ENCODE measurements at regions not wholly inside any gene's neighbourhood (a gene's known extent, or its start where the extent isn't known, plus 50 kb on each side); places are given as distances from the start of the nearest gene placed in this dataset.

GRCh38 chr9:95822583-95823431, 52.7 kb upstream of the ERCC6L2 start:
- peak in 1 of 5 experiments; percentile 89 for DNase-seq

GRCh38 chr9:95822015-95822414, 53.5 kb upstream of the ERCC6L2 start:
- no peak for DNase-seq

- DNase-seq: no peak
Measured at GRCh38 chr9:95820074-95820473, 55.4 kb upstream of the ERCC6L2 start.

GRCh38 chr9:95819636-95820035, 55.9 kb upstream of the ERCC6L2 start:
- no peak for DNase-seq

- DNase-seq: no peak
Measured at GRCh38 chr9:95817205-95817604, 58.3 kb upstream of the ERCC6L2 start.

- DNase-seq: no peak
Measured at GRCh38 chr9:95816716-95817115, 58.8 kb upstream of the ERCC6L2 start.

- DNase-seq: no peak
Measured at GRCh38 chr9:95815961-95816360, 59.5 kb upstream of the ERCC6L2 start.

- no peak for DNase-seq
Measured at GRCh38 chr9:95815133-95815532, 60.4 kb upstream of the ERCC6L2 start.

- DNase-seq: no peak
Measured at GRCh38 chr9:95813923-95814322, 61.6 kb upstream of the ERCC6L2 start.

- no peak for DNase-seq
Measured at GRCh38 chr9:95810814-95811213, 64.7 kb upstream of the ERCC6L2 start.

GRCh38 chr9:95810133-95810532, 65.4 kb upstream of the ERCC6L2 start:
- no peak for DNase-seq

GRCh38 chr9:95809686-95810085, 65.8 kb upstream of the ERCC6L2 start:
- DNase-seq: no peak

GRCh38 chr9:95808011-95808410, 67.5 kb upstream of the ERCC6L2 start:
- DNase-seq: no peak

GRCh38 chr9:95807326-95807947, 68.1 kb upstream of the ERCC6L2 start:
- no peak for DNase-seq

- DNase-seq: no peak
Measured at GRCh38 chr9:95803197-95803596, 72.3 kb upstream of the ERCC6L2 start.

GRCh38 chr9:95801797-95802196, 73.7 kb upstream of the ERCC6L2 start:
- no peak for DNase-seq

- no peak for DNase-seq
Measured at GRCh38 chr9:95796029-95796428, 79.5 kb upstream of the ERCC6L2 start.

GRCh38 chr9:95793924-95794828, 81.3 kb upstream of the ERCC6L2 start:
- DNase-seq: no peak

- DNase-seq: no peak
Measured at GRCh38 chr9:95791695-95792094, 83.8 kb upstream of the ERCC6L2 start.

- no peak for DNase-seq
Measured at GRCh38 chr9:95791286-95791685, 84.2 kb upstream of the ERCC6L2 start.

- no peak for DNase-seq
Measured at GRCh38 chr9:95788521-95788991, 86.9 kb upstream of the ERCC6L2 start.

GRCh38 chr9:95788021-95788420, 87.5 kb upstream of the ERCC6L2 start:
- no peak for DNase-seq

- DNase-seq: no peak
Measured at GRCh38 chr9:95785209-95785608, 90.3 kb upstream of the ERCC6L2 start.
